Kidney epithelial cell (primary cell): ENCODE measurements at regions not wholly inside any gene's neighbourhood (a gene's known extent, or its start where the extent isn't known, plus 50 kb on each side); places are given as distances from the start of the nearest gene placed in this dataset.

Source experiments
- DNase-seq: peaks from one replicate; pipeline ENCODE4 v3.0.0-alpha.2; 2010; ENCODE audit warnings: low read depth
- H3K27me3 ChIP-seq: 2 replicates; pipeline ENCODE4 v1.6.0; 2011; ENCODE audit warnings: low read length; ENCODE audit not compliant: control insufficient read depth, insufficient read depth
- H3K36me3 ChIP-seq: 2 replicates; pipeline ENCODE4 v1.5.1; 2011; ENCODE audit warnings: low read length; ENCODE audit not compliant: control insufficient read depth, insufficient read depth
- H3K4me3 ChIP-seq: 2 replicates; pipeline ENCODE4 v1.5.1; 2011; ENCODE audit warnings: low read depth, mild to moderate bottlenecking, control low read depth, low read length
- TF ChIP-seq, protein P1 (sequence below): IDR thresholded peaks from 2 replicates; pipeline ENCODE4 v1.5.1; 2011; ENCODE audit warnings: mild to moderate bottlenecking, moderate library complexity, low read length, control low read depth, inconsistent platforms; ENCODE audit not compliant: insufficient read depth, poor library complexity, severe bottlenecking

DNA sequence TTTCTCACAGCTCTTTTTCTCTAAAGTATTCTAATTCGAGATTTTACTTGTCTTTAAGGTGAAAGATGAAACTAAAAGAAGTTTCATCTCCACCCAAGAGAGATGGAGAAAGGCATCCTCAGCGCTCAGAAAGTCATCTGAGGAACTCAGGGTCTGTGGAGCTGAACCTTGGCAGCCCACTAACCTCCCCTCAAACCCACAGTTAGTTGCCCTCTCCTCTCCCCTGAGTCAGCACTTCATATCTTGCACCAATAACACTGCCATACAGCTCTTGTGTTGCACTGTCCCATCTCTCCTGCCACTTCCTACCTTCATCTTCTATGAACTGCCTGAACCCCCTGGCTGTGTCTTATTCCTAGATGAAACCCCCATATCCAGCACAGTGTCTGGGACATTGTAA is 184.8 kb downstream of the RAB28 start:
- TF ChIP-seq, protein P1, sequence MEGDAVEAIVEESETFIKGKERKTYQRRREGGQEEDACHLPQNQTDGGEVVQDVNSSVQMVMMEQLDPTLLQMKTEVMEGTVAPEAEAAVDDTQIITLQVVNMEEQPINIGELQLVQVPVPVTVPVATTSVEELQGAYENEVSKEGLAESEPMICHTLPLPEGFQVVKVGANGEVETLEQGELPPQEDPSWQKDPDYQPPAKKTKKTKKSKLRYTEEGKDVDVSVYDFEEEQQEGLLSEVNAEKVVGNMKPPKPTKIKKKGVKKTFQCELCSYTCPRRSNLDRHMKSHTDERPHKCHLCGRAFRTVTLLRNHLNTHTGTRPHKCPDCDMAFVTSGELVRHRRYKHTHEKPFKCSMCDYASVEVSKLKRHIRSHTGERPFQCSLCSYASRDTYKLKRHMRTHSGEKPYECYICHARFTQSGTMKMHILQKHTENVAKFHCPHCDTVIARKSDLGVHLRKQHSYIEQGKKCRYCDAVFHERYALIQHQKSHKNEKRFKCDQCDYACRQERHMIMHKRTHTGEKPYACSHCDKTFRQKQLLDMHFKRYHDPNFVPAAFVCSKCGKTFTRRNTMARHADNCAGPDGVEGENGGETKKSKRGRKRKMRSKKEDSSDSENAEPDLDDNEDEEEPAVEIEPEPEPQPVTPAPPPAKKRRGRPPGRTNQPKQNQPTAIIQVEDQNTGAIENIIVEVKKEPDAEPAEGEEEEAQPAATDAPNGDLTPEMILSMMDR = no peak
- Histone ChIP-seq H3K36me3 (no peaks in the 10 kb centered on the region), H3K27me3 (no peaks in the 10 kb centered on the region), H3K4me3 (no peak overlapping the region)
- DNase-seq = no peak

DNA sequence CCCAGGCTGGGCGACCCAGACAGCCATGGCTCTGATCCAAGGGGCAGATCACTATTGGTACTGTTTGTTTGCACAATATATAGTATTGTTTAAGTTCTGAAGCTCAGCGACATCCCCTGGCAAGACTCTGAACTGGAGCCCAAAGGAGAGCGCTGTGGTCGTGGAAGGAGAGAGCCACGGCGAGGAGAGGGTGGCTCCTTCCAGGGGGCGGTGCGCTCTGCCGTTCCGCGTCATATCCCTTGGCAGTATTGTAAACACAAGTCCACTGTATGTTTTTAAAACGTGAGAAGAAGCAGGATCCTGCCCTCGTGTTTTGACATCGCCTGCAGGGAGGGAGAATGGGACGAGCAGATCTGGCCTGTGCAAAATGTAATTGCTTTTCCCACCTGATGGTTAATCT is 185.5 kb downstream of the RAB28 start:
- H3K4me3 ChIP-seq = peak overlapping the region; percentile 25
- H3K27me3 ChIP-seq = no peaks in the 10 kb centered on the region
- TF ChIP-seq, protein P1 = peak; percentile 20
- no peak for DNase-seq
- no peaks in the 10 kb centered on the region for H3K36me3 ChIP-seq

DNA sequence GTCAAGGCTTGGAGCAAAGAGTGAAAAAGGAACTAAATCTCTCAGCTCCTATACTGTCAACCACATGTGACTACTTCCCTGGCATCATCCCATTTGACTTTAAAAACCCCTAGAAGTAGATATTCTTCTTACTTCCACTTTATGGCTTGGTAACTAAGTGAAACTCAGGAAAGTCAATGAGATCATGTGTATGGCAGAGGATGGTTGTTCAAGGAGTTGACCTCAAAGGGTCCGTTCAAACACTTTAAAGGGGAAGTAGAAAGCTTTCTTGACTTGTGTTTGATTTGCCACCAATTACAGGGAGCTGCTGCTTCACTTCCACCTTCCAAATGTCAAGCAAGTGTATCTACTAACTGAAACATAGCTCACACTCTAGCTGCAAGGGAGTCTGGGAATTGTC is 187.2 kb downstream of the RAB28 start:
- TF ChIP-seq, protein P1 = no peak
- no peak overlapping the region for H3K4me3 ChIP-seq
- no peak for DNase-seq
- no peaks in the 10 kb centered on the region for H3K27me3 ChIP-seq
- H3K36me3 ChIP-seq = no peaks in the 10 kb centered on the region

DNA sequence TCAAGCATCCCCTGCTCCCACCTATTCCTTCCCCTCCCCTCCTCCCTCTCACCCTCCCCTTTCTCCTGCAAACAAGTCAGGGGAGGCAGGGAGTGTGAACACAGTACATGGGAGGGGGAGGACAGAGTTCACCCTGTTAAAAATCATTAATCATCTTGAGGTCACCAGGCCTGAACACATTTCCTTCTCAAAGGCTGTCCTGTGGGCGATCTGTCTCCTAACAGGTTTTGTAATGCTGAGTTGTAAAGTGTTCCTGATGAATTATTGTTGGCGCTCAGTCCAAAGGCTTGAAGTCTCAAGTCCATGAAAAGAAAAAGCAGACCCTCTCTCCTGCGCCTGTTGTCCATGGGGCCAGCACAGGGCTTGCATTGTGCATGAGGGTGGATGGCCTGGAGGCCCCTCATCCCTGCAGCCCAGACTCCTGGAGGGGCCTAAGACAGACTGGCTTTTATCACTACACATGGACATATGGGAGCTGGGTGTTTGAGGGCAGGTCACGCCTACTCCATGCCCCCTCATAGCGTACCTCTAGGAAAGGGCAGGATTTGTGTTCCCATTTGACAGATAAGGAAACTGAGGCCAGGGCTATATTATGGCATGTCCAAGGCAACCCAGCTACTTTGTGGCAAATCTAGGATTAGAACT is 189.1 kb downstream of the RAB28 start:
- TF ChIP-seq, protein P1 = no peak
- Histone ChIP-seq H3K36me3 (no peaks in the 10 kb centered on the region), H3K4me3 (no peak overlapping the region), H3K27me3 (no peaks in the 10 kb centered on the region)
- DNase-seq = no peak

- H3K36me3 ChIP-seq = no peaks in the 10 kb centered on the region
- H3K27me3 ChIP-seq = no peaks in the 10 kb centered on the region
- no peak overlapping the region for H3K4me3 ChIP-seq
- TF ChIP-seq, protein P1 = no peak
- no peak for DNase-seq
Observed at GRCh38 chr4:13292372-13292771, 191.8 kb downstream of the RAB28 start.

DNA sequence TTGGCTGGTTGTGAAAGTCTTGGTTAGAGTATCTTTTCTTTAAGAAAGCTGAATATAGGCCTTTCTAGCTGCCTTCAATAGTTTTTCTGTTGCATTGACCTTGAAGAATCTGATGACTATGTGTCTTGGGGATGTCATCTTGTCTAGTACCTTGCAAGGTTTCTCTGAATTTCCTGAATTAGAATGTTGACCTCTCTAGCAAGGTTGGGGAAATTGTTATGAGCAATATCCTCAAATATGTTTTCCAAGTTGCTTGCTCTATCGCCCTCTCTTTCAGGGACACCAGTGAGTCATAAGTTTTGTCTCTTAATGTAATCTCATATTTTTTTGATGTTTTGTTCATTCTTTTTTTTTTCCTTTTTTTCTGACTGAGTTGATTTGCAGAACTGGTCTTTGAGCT is 194.7 kb downstream of the RAB28 start:
- H3K27me3 ChIP-seq = no peaks in the 10 kb centered on the region
- H3K4me3 ChIP-seq = no peak overlapping the region
- H3K36me3 ChIP-seq = no peaks in the 10 kb centered on the region
- TF ChIP-seq, protein P1 = no peak
- DNase-seq = no peak
